ENCODE measurements at regions not wholly inside any gene's neighbourhood (a gene's known extent, or its start where the extent isn't known, plus 50 kb on each side); places are given as distances from the start of the nearest gene placed in this dataset.

DNA sequence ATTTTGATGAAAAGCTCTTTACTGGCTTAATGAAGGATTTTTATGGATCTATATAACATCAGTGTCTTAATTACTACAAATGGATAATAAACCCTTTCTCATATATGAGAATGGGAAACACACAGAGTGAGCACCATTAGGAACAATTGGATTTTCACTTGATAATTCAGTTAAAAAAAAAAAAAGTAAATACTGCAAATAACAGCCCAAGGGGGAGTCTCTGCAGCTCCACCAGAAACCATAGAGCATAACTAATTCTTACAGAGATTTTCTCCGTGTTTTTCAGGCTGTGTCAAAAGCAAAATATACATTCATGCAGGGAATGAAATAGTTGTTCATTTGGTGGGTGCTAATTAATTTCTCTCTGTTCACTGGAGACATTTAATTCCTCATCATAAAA is 125.3 kb downstream of the EBLN2 start:
- H3K4me1 ChIP-seq (ENCODE audit: control insufficient read depth, insufficient read depth, low read length), result no peaks in the 10 kb centered on the region
- no peak overlapping the region for H2AK5ac ChIP-seq (ENCODE audit: low read depth, low read length)
- H2BK20ac ChIP-seq (ENCODE audit: low read depth, low read length), result no peak overlapping the region
- H3K4me2 ChIP-seq (ENCODE audit: low read depth, low read length), result no peak overlapping the region
- H3K9ac ChIP-seq (ENCODE audit: low read depth, low read length), result no peak overlapping the region
- no peaks in the 10 kb centered on the region for H3K36me3 ChIP-seq (ENCODE audit: control insufficient read depth, insufficient read depth, low read length)
- no peak overlapping the region for H4K8ac ChIP-seq (ENCODE audit: low read depth in 2 of 2, low read length in 2 of 2)
- dilution Hi-C loops (cut with HindIII; ENCODE audit: low sequenced_read_pairs, unreplicated experiment), result no loop called here
- no peak overlapping the region for H2AFZ ChIP-seq (replicated peaks; ENCODE audit: low read length, poor library complexity)
- H3K14ac ChIP-seq (replicated peaks; ENCODE audit: low read depth, low read length), result no peak overlapping the region
- H3K9me1 ChIP-seq (ENCODE audit: insufficient read depth, low read length), result no peaks in the 10 kb centered on the region
- no peak overlapping the region for H2BK15ac ChIP-seq (ENCODE audit: low read depth, low read length)
- H3K4ac ChIP-seq (ENCODE audit: low read depth, low read length), result no peak overlapping the region
- H2AK9ac ChIP-seq (replicated peaks; ENCODE audit: low read depth, low read length, poor library complexity), result no peak overlapping the region
- H3K56ac ChIP-seq (ENCODE audit: extremely low read depth, insufficient read depth, low read length), result no peak overlapping the region
- H3K4me3 ChIP-seq (ENCODE audit: insufficient read depth, low read depth, low read length), result no peak overlapping the region
- intact Hi-C loops (cut with micrococcal nuclease), result no loop called here
- H3K23ac ChIP-seq (ENCODE audit: low read depth, low read length), result no peak overlapping the region
- CTCF ChIA-PET, result no interaction called here
- H3K18ac ChIP-seq (ENCODE audit: low read depth, low read length), result no peak overlapping the region
- no peak for TF ChIP-seq MAZ (IDR thresholded peaks at IDR 0.05; ENCODE audit: borderline replicate concordance, low read depth, low read length)
- no peak for TF ChIP-seq MAFK (IDR thresholded peaks at IDR 0.05; ENCODE audit: low read depth, low read length)
- no peak for TF ChIP-seq NFE2L2 (IDR thresholded peaks at IDR 0.05; ENCODE audit: low read depth, low read length)
- TF ChIP-seq CHD1 (IDR thresholded peaks at IDR 0.05; ENCODE audit: low read depth, low read length), result no peak
- TF ChIP-seq RCOR1 (IDR thresholded peaks at IDR 0.05; ENCODE audit: insufficient replicate concordance, low read length), result no peak
- TF ChIP-seq RAD21 (IDR thresholded peaks at IDR 0.05; ENCODE audit: low read length), result no peak
- no peak for TF ChIP-seq MXI1 (IDR thresholded peaks at IDR 0.05; ENCODE audit: borderline replicate concordance, low read depth, low read length)
- TF ChIP-seq, protein P1, sequence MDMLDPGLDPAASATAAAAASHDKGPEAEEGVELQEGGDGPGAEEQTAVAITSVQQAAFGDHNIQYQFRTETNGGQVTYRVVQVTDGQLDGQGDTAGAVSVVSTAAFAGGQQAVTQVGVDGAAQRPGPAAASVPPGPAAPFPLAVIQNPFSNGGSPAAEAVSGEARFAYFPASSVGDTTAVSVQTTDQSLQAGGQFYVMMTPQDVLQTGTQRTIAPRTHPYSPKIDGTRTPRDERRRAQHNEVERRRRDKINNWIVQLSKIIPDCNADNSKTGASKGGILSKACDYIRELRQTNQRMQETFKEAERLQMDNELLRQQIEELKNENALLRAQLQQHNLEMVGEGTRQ (IDR thresholded peaks at IDR 0.05; ENCODE audit: low read depth, low read length), result no peak
- TF ChIP-seq SMC3 (IDR thresholded peaks at IDR 0.05; ENCODE audit: low read depth, low read length), result no peak
- TF ChIP-seq CEBPB (IDR thresholded peaks at IDR 0.05; ENCODE audit: low read depth, low read length), result no peak
- no peak for TF ChIP-seq POLR2A (IDR thresholded peaks at IDR 0.05; ENCODE audit: low read depth, low read length)
- no peak for TF ChIP-seq BHLHE40 (IDR thresholded peaks at IDR 0.05; ENCODE audit: low read depth, low read length)
- H2BK120ac ChIP-seq (ENCODE audit: low read depth, low read length), result no peak overlapping the region
- ATAC-seq (ENCODE audit: low read depth) (no peak), DNase-seq (no peak)
- no peak overlapping the region for H3K27ac ChIP-seq (ENCODE audit: insufficient read depth, low read length)
- no peak overlapping the region for H4K91ac ChIP-seq (ENCODE audit: insufficient read depth, low read depth, low read length)
- H4K20me1 ChIP-seq (ENCODE audit: insufficient read depth, low read length), result no peaks in the 10 kb centered on the region
- no peaks in the 10 kb centered on the region for H3K9me3 ChIP-seq (ENCODE audit: control insufficient read depth, insufficient read depth, low read length)
- no CpG with 5 or more reads among the region's 1 CpG for WGBS, 2 experiments (ENCODE audit: extremely low coverage in 2 of 2, insufficient read length in 1 of 2)
- POLR2A ChIA-PET (ENCODE audit: unreplicated experiment), result no interaction called here
- no peak overlapping the region for H2BK5ac ChIP-seq (ENCODE audit: low read depth, low read length, poor library complexity, severe bottlenecking)
- H3K79me1 ChIP-seq (ENCODE audit: low read depth in 1 of 2, low read length in 2 of 2), result no peaks in the 10 kb centered on the region
- BruUV-seq (replicated peaks), result no TSS peak
- in situ Hi-C loops (cut with MboI; ENCODE audit: low sequenced_read_pairs), result no loop called here
- peaks cover 3% of the 10 kb centered on the region for H3K27me3 ChIP-seq (ENCODE audit: control insufficient read depth, insufficient read depth, low read length)
- H4K5ac ChIP-seq (ENCODE audit: low read depth, low read length), result no peak overlapping the region
